IMR-90 (cell line): ENCODE measurements at regions not wholly inside any gene's neighbourhood (a gene's known extent, or its start where the extent isn't known, plus 50 kb on each side); places are given as distances from the start of the nearest gene placed in this dataset.

Source experiments
- BHLHE40 ChIP-seq: fragments of 150-350 bp; IDR thresholded peaks from 2 replicates; pipeline ENCODE4 v1.6.1; 2016; ENCODE audit warnings: mild to moderate bottlenecking, low read depth, low read length
- CEBPB ChIP-seq: IDR thresholded peaks from 2 replicates; pipeline ENCODE4 v1.6.1; 2012; ENCODE audit warnings: low read depth, low read length, improper control_type of control experiment
- CHD1 ChIP-seq: IDR thresholded peaks from 2 replicates; pipeline ENCODE4 v1.6.1; 2012; ENCODE audit warnings: low read depth, low read length, improper control_type of control experiment
- MAFK ChIP-seq: IDR thresholded peaks from 2 replicates; pipeline ENCODE4 v1.6.1; 2012; ENCODE audit warnings: low read depth, low read length, improper control_type of control experiment
- MAZ ChIP-seq: IDR thresholded peaks from 2 replicates; pipeline ENCODE4 v1.6.1; 2012; ENCODE audit warnings: low read depth, mild to moderate bottlenecking, low read length, improper control_type of control experiment, moderate library complexity, borderline replicate concordance
- MXI1 ChIP-seq: IDR thresholded peaks from 2 replicates; pipeline ENCODE4 v1.6.1; 2012; ENCODE audit warnings: low read depth, mild to moderate bottlenecking, low read length, moderate library complexity, borderline replicate concordance
- POLR2A ChIP-seq: IDR thresholded peaks from 2 replicates; pipeline ENCODE4 v1.6.1; 2012; ENCODE audit warnings: mild to moderate bottlenecking, low read depth, low read length
- RFX5 ChIP-seq: IDR thresholded peaks from 2 replicates; pipeline ENCODE4 v1.8.0; 2012; ENCODE audit warnings: low read depth, mild to moderate bottlenecking, low read length, moderate library complexity
- SMC3 ChIP-seq: fragments of 150-350 bp; IDR thresholded peaks from 2 replicates; pipeline ENCODE4 v1.6.1; 2016; ENCODE audit warnings: low read depth, mild to moderate bottlenecking, antibody characterized with exemption, low read length, moderate library complexity
- TF ChIP-seq, protein P1 (sequence below): conservative IDR thresholded peaks from 2 replicates; pipeline ENCODE4 v1.5.1; 2012; ENCODE audit warnings: mild to moderate bottlenecking, low read depth, low read length, improper control_type of control experiment
- TF ChIP-seq, protein P2 (sequence below): fragments of 150-350 bp; IDR thresholded peaks from 2 replicates; pipeline ENCODE4 v1.6.1; 2016; ENCODE audit warnings: low read depth, mild to moderate bottlenecking, low read length, moderate library complexity, borderline replicate concordance
- TF ChIP-seq, protein P3 (sequence below): fragments of 150-350 bp; IDR thresholded peaks from 2 replicates; pipeline ENCODE4 v1.6.1; 2017; ENCODE audit warnings: mild to moderate bottlenecking, antibody characterized with exemption, low read length, low read depth

GRCh38 chr4:81743731-81744435 is 272.2 kb upstream of the RASGEF1B start:
- TF ChIP-seq, protein P1, sequence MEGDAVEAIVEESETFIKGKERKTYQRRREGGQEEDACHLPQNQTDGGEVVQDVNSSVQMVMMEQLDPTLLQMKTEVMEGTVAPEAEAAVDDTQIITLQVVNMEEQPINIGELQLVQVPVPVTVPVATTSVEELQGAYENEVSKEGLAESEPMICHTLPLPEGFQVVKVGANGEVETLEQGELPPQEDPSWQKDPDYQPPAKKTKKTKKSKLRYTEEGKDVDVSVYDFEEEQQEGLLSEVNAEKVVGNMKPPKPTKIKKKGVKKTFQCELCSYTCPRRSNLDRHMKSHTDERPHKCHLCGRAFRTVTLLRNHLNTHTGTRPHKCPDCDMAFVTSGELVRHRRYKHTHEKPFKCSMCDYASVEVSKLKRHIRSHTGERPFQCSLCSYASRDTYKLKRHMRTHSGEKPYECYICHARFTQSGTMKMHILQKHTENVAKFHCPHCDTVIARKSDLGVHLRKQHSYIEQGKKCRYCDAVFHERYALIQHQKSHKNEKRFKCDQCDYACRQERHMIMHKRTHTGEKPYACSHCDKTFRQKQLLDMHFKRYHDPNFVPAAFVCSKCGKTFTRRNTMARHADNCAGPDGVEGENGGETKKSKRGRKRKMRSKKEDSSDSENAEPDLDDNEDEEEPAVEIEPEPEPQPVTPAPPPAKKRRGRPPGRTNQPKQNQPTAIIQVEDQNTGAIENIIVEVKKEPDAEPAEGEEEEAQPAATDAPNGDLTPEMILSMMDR: no peak
- TF ChIP-seq RFX5 (no peak), POLR2A (no peak), MXI1 (no peak), SMC3 (no peak), MAFK (no peak), MAZ (no peak), BHLHE40 (no peak), CHD1 (no peak), CEBPB (no peak)
- TF ChIP-seq, protein P2, sequence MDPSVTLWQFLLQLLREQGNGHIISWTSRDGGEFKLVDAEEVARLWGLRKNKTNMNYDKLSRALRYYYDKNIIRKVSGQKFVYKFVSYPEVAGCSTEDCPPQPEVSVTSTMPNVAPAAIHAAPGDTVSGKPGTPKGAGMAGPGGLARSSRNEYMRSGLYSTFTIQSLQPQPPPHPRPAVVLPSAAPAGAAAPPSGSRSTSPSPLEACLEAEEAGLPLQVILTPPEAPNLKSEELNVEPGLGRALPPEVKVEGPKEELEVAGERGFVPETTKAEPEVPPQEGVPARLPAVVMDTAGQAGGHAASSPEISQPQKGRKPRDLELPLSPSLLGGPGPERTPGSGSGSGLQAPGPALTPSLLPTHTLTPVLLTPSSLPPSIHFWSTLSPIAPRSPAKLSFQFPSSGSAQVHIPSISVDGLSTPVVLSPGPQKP: no peak
- TF ChIP-seq, protein P3, sequence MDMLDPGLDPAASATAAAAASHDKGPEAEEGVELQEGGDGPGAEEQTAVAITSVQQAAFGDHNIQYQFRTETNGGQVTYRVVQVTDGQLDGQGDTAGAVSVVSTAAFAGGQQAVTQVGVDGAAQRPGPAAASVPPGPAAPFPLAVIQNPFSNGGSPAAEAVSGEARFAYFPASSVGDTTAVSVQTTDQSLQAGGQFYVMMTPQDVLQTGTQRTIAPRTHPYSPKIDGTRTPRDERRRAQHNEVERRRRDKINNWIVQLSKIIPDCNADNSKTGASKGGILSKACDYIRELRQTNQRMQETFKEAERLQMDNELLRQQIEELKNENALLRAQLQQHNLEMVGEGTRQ: no peak
